Activated T-cell treated with anti-CD3 and anti-CD28 coated beads, Interleukin-2, amount 50 U/mL, for 24 hours (primary cell): ENCODE measurements at regions not wholly inside any gene's neighbourhood (a gene's known extent, or its start where the extent isn't known, plus 50 kb on each side); places are given as distances from the start of the nearest gene placed in this dataset.

ENCODE experiments used
- DNase-seq: peaks from one replicate; pipeline ENCODE4 v3.0.0-alpha.2; 2020
- H3K27ac Mint-ChIP-seq: 2 replicates; pipeline ENCODE4 v1.8.0; 2020; ENCODE audit warnings: mild to moderate bottlenecking, mixed read lengths
- H3K27me3 Mint-ChIP-seq: 2 replicates; pipeline ENCODE4 v1.8.0; 2020; ENCODE audit warnings: mixed read lengths
- H3K36me3 Mint-ChIP-seq: 2 replicates; pipeline ENCODE4 v1.8.0; 2020; ENCODE audit warnings: low read depth, mixed read lengths
- H3K4me1 Mint-ChIP-seq: 2 replicates; pipeline ENCODE4 v1.8.0; 2020; ENCODE audit warnings: low read depth, mixed read lengths
- H3K4me3 Mint-ChIP-seq: 2 replicates; pipeline ENCODE4 v1.8.0; 2020; ENCODE audit warnings: mild to moderate bottlenecking, moderate library complexity, mixed read lengths
- H3K9me3 Mint-ChIP-seq: 2 replicates; pipeline ENCODE4 v1.8.0; 2020; ENCODE audit warnings: mixed read lengths

DNA sequence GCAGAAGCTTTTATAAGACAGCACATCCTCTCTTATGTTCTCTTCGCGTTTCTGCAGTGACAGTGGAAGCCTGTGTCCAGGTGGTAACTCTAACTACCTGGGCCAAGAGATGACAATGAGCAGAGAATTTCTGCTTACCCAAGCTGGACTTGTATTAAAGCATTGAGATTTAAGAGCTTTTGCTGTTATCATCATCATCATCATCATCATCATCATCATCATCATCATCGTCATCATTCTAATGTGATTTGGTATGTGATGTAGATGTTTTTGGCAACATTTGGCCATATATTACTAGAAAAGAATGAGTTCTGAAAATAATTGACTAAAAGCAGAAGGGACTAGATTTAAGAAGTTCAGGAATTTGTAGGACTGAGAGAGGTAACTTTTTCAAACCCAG, 401.3 kb downstream of the BRINP1 start:
- Mint-ChIP-seq H3K4me3 (no peak overlapping the region), H3K9me3 (peaks cover 11% of the 10 kb centered on the region), H3K27ac (no peak overlapping the region), H3K27me3 (no peaks in the 10 kb centered on the region), H3K36me3 (no peaks in the 10 kb centered on the region), H3K4me1 (no peaks in the 10 kb centered on the region)
- DNase-seq = no peak

GRCh38 chr9:118975736-118976135, 393.5 kb downstream of the BRINP1 start:
- H3K9me3 Mint-ChIP-seq = peaks cover under 1% of the 10 kb centered on the region
- H3K4me1 Mint-ChIP-seq = no peaks in the 10 kb centered on the region
- H3K36me3 Mint-ChIP-seq = no peaks in the 10 kb centered on the region
- no peak overlapping the region for H3K27ac Mint-ChIP-seq
- H3K27me3 Mint-ChIP-seq = no peaks in the 10 kb centered on the region
- DNase-seq = no peak
- no peak overlapping the region for H3K4me3 Mint-ChIP-seq

DNA sequence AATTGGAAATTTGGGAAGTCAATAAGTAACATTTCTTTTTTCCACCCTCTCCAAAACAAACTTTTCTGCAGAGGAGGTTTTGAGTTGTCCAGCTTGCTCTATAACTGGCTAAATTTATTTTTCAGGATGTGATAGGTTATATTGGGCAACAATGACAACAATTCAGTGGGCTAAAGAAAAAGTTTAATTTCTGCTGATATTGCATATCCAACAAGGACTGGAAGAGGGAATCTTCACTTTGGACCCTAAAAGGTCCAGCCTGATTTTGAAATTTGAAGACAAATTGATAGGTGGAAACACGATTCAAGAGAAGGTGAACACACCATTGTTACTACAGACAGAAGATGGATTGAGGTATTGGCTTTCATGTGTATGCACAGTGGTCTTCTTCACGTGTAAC, 393.1 kb downstream of the BRINP1 start:
- Mint-ChIP-seq H3K27me3 (no peaks in the 10 kb centered on the region), H3K36me3 (no peaks in the 10 kb centered on the region), H3K4me3 (no peak overlapping the region), H3K9me3 (no peaks in the 10 kb centered on the region), H3K4me1 (no peaks in the 10 kb centered on the region), H3K27ac (no peak overlapping the region)
- DNase-seq = no peak

GRCh38 chr9:118984607-118985006, 384.6 kb downstream of the BRINP1 start:
- no peaks in the 10 kb centered on the region for H3K27me3 Mint-ChIP-seq
- H3K36me3 Mint-ChIP-seq = no peaks in the 10 kb centered on the region
- H3K9me3 Mint-ChIP-seq = no peaks in the 10 kb centered on the region
- H3K27ac Mint-ChIP-seq = no peak overlapping the region
- no peak for DNase-seq
- H3K4me3 Mint-ChIP-seq = no peak overlapping the region
- H3K4me1 Mint-ChIP-seq = no peaks in the 10 kb centered on the region

- Mint-ChIP-seq H3K27ac (no peak overlapping the region), H3K4me1 (no peaks in the 10 kb centered on the region), H3K4me3 (no peak overlapping the region), H3K27me3 (no peaks in the 10 kb centered on the region), H3K36me3 (no peaks in the 10 kb centered on the region), H3K9me3 (no peaks in the 10 kb centered on the region)
- DNase-seq = no peak
Observed at GRCh38 chr9:118985851-118986250, 383.4 kb downstream of the BRINP1 start.

GRCh38 chr9:118987167-118987566, 382.1 kb downstream of the BRINP1 start:
- H3K27ac Mint-ChIP-seq = no peak overlapping the region
- H3K27me3 Mint-ChIP-seq = no peaks in the 10 kb centered on the region
- H3K4me3 Mint-ChIP-seq = no peak overlapping the region
- no peaks in the 10 kb centered on the region for H3K9me3 Mint-ChIP-seq
- no peaks in the 10 kb centered on the region for H3K4me1 Mint-ChIP-seq
- DNase-seq = no peak
- H3K36me3 Mint-ChIP-seq = no peaks in the 10 kb centered on the region

DNA sequence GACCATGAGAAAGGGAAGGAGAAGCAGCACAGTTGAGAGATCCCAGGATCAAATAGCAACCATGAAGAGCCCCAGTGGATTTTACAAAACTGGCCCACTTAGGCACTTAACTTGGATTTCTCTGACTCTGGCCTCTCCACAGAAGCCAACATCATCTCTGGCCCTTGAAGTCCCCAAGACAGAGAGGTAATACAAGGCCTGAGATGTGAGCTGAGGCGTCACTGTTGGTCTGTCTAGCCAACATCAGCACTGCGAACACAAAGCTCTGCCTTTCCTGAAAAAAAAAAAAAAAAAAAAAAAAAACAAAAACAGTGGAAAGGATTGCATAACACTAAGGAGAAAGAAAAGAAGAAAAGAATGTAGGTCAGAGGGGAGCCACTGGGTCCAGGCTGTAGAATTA, 378.3 kb downstream of the BRINP1 start:
- no peak overlapping the region for H3K27ac Mint-ChIP-seq
- no peaks in the 10 kb centered on the region for H3K27me3 Mint-ChIP-seq
- H3K9me3 Mint-ChIP-seq = peaks cover 2% of the 10 kb centered on the region

GRCh38 chr9:118991366-118992285, 377.6 kb downstream of the BRINP1 start:
- H3K27me3 Mint-ChIP-seq = no peaks in the 10 kb centered on the region
- H3K9me3 Mint-ChIP-seq = peaks cover 2% of the 10 kb centered on the region
- no peaks in the 10 kb centered on the region for H3K4me1 Mint-ChIP-seq
- no peak overlapping the region for H3K4me3 Mint-ChIP-seq
- no peaks in the 10 kb centered on the region for H3K36me3 Mint-ChIP-seq
- H3K27ac Mint-ChIP-seq = no peak overlapping the region
- no peak for DNase-seq

More for the DNA sequence above, 378.3 kb downstream of the BRINP1 start:
- no peaks in the 10 kb centered on the region for H3K36me3 Mint-ChIP-seq
- DNase-seq = no peak
- no peaks in the 10 kb centered on the region for H3K4me1 Mint-ChIP-seq
- no peak overlapping the region for H3K4me3 Mint-ChIP-seq

DNA sequence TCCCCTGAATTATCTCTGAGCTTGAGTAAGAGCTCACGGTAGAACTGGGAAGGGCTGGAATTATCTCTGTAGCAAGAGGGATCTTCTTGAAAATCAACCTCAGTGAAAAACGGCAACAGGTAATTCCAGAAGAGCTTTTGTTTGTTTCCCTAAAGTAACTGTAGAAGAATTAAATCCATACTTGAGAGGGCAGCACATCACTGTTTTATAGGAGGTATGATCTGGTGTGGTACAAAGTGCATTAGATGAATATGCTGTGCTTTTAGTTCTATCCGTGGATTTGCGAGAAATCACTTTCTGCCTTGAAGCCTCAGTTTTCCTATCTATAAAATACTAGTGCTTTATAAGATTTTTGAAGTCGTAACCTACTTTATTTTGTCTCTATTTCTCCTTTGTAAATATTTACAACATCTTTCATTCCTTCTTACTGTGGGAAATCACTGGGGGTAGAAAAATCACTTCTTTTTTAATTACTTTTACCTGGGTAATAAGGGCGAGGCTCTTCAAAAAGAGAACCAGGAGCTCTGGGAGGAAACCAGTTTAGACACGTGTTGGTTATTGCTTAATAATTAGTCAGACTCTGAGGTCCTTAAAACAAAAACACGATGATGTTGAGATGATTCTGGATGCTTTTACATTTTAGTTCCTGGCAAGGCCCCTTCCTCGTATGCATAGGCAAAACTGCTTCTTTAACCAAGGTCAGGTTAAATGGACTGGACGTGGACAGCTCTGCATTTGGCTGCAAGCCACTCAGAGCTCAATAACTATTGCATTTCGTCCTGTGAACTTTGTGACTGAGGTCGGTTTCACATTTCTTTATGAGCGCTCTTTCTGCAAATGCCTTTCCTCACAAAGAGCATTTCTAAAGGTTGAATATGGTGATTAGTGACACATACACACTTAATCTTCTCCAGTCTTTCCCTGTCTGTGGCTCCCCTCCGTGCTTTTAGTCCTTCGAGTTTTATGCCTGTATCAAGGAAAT, 376.1 kb downstream of the BRINP1 start:
- Mint-ChIP-seq H3K36me3 (no peaks in the 10 kb centered on the region), H3K4me1 (no peaks in the 10 kb centered on the region), H3K9me3 (peaks cover 6% of the 10 kb centered on the region), H3K27me3 (no peaks in the 10 kb centered on the region), H3K27ac (no peak overlapping the region), H3K4me3 (no peak overlapping the region)
- no peak for DNase-seq

GRCh38 chr9:118993965-118994364, 375.3 kb downstream of the BRINP1 start:
- H3K4me1 Mint-ChIP-seq = no peaks in the 10 kb centered on the region
- H3K27me3 Mint-ChIP-seq = no peaks in the 10 kb centered on the region
- H3K9me3 Mint-ChIP-seq = peaks cover 6% of the 10 kb centered on the region
- no peaks in the 10 kb centered on the region for H3K36me3 Mint-ChIP-seq
- no peak for DNase-seq
- no peak overlapping the region for H3K4me3 Mint-ChIP-seq
- no peak overlapping the region for H3K27ac Mint-ChIP-seq

GRCh38 chr9:119002491-119002890, 366.7 kb downstream of the BRINP1 start:
- H3K27ac Mint-ChIP-seq = no peak overlapping the region
- no peaks in the 10 kb centered on the region for H3K4me1 Mint-ChIP-seq
- peaks cover 6% of the 10 kb centered on the region for H3K9me3 Mint-ChIP-seq
- no peaks in the 10 kb centered on the region for H3K27me3 Mint-ChIP-seq
- H3K36me3 Mint-ChIP-seq = no peaks in the 10 kb centered on the region
- no peak overlapping the region for H3K4me3 Mint-ChIP-seq
- DNase-seq = no peak

DNA sequence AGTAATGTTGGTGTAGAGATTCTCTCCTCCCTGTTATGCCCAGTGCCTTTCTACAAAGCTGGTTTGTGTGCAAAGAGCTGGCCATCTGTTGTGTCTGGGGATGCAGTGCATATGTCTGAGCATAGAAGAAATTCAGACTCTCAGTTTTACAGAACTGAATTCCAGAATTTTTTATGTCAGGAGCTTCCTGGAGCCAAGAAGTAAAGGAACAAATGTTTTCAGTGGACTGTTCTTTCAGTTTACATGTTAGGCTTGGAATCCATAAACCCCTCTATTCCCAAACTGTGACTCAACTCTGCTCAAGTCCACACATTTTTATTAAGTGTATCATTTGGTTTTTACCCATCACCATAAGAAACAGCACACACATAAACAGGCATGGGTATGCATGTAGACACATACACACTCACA, 366.0 kb downstream of the BRINP1 start:
- H3K36me3 Mint-ChIP-seq = no peaks in the 10 kb centered on the region
- H3K27ac Mint-ChIP-seq = no peak overlapping the region
- no peak for DNase-seq
- no peaks in the 10 kb centered on the region for H3K27me3 Mint-ChIP-seq
- no peak overlapping the region for H3K4me3 Mint-ChIP-seq
- H3K4me1 Mint-ChIP-seq = no peaks in the 10 kb centered on the region
- peaks cover 6% of the 10 kb centered on the region for H3K9me3 Mint-ChIP-seq

DNA sequence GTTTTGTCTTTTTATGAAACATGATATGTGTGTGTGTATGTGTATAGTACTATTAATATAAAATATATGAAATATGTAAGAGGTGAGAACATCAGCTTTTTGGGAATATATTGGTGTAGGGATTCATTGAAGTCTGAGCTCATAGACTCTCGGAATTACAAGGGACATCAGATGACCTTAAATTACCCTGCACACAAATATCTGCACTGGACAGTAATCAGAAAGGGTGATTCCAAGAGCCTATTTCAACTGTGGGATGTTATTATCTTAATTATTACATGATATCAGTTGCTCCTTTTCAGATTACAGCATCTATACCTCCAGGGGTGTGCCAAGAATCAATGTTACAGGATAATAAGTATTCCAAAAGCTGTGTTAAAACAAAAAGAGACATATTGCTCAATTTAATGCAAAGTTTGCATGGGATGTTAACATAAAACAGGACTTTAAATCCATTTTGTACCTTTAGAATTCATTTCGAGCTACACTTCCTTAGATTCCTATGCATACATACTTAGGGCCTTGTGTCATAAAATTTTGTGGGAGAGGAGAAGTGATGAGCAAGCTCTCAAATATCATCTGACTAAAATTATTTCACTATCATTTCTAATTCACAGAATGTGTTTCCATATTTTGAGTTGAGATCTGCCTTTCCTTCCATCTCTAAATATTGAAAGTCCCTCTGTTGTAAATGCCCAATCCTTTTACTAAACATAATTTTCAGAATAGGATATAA, 365.2 kb downstream of the BRINP1 start:
- Mint-ChIP-seq H3K27ac (no peak overlapping the region), H3K4me1 (no peaks in the 10 kb centered on the region), H3K27me3 (no peaks in the 10 kb centered on the region), H3K36me3 (no peaks in the 10 kb centered on the region), H3K4me3 (no peak overlapping the region), H3K9me3 (peaks cover 6% of the 10 kb centered on the region)
- DNase-seq = no peak

DNA sequence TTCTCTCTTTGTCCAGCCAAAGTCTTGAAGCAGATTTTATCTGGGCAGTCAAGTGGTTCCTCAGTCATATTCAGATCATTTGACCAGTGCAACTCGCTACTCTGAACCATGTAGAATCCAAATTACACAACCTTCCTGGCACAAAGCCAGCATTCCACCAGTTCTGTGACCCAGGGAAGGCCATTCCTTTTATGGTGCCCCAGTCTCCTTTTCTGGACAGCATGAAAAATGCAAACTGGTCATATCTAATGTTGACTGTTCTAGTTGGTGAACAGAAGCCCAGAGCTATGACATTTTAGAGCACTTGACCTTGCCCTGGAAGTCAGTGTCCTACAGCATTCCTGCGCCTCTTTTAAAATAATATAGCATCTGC, 364.6 kb downstream of the BRINP1 start:
- Mint-ChIP-seq H3K27ac (no peak overlapping the region), H3K9me3 (peaks cover 6% of the 10 kb centered on the region), H3K36me3 (no peaks in the 10 kb centered on the region), H3K27me3 (no peaks in the 10 kb centered on the region), H3K4me3 (no peak overlapping the region), H3K4me1 (no peaks in the 10 kb centered on the region)
- DNase-seq = no peak
